ENCODE measurements at regions not wholly inside any gene's neighbourhood (a gene's known extent, or its start where the extent isn't known, plus 50 kb on each side); places are given as distances from the start of the nearest gene placed in this dataset.
"Not testable (repeated sequence)": the region's sequence is repeated elsewhere in the genome, so short reads cannot be mapped to it uniquely, and the experiment has no call there.

DNA sequence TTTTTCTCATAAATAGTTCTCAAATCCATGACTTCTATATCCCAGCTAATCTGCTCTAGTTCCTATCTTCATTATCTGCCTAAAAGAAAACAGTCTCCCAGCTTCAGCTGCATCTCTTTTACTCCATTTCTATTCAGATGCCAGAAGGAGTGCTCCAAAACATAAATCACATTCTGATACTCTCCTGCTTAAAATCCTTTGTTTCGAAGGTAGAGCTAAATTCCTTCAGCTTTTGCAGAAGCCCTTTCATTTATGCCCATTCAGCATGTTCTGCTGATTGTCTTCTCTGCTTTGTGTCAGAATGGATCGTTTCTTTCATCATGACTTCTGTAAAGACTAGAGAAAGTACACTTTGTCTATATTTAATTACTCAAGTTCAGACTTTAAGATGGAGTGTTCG, 440.1 kb upstream of the SMIM31 start:
- DNase-seq (ENCODE audit: low read depth in 2 of 2): no peak

DNA sequence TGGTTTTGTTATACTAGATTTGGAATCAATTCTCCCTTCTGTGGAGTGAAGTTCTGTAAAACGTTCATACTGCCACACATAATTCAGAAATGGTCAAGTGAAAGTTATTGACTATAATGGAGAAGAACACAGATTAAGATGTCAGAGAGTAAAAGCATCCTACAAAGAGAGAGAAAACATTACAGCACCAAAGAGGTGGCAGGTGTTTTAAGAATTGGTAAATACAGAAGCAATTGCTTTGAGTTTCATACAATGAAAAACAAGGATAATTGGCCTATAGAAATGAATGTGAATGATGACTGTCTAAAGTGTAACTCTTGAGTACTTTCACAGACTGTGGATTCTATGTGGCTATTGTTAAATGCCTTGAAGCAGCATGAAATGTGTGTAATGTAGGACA, 435.6 kb upstream of the SMIM31 start:
- DNase-seq (ENCODE audit: low read depth in 2 of 2): no peak

DNA sequence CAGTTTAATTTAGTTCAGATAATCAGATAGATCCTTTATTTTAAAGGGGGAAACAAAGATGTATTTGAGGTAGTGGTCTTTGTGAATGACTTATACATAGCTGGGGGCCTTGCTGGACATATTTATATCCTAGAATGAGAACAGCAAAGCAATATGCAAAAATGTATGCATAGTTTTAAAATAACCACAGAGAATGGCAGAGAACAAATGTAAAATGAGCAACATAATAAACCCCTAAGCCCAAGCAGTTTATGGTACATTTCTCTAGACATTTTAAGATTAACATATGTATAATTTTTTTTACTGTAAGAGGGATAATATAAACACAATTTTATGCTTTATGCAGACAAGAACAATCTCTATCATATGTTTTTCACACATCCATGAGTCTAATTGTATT, 434.2 kb upstream of the SMIM31 start:
- no peak for DNase-seq (ENCODE audit: low read depth in 2 of 2)

DNA sequence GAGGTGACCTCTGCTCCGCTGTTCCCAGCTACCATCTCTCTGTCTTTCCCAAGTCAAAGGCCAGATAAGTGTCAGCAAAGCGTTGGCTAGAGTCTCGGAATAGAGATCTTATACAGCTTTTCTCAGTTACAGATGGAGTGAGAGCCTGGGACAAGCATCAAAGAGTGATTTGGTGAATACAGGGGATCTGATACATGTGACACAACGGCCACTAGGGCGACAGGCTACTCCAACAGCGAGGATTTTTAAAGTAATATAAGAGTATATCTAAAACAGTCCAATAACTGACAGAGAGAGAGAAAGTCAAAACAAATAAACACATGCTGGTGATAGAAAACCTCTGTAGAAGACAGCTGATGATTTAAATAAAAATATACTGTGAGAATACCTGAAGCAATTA, 433.1 kb upstream of the SMIM31 start:
- DNase-seq (ENCODE audit: low read depth in 2 of 2): no peak

DNA sequence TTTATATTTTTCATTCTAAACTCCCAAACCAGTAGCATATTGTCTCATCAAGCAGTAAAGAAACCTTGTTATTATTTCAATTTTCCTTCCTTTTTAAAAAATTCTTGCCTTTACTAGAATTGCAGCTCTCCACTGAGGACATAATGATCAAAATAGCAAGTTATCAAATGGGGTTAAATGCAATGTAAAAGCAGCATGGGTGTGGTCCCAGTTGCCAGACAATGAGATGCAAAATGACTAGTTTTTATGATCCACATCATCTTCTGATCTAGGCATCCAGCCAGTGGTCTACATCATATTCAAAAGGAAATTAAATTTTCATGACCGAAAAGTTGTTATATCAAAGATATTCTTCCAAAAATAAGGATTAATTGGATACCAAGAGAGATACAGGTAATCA, 427.9 kb upstream of the SMIM31 start:
- DNase-seq (ENCODE audit: low read depth in 2 of 2): no peak

DNA sequence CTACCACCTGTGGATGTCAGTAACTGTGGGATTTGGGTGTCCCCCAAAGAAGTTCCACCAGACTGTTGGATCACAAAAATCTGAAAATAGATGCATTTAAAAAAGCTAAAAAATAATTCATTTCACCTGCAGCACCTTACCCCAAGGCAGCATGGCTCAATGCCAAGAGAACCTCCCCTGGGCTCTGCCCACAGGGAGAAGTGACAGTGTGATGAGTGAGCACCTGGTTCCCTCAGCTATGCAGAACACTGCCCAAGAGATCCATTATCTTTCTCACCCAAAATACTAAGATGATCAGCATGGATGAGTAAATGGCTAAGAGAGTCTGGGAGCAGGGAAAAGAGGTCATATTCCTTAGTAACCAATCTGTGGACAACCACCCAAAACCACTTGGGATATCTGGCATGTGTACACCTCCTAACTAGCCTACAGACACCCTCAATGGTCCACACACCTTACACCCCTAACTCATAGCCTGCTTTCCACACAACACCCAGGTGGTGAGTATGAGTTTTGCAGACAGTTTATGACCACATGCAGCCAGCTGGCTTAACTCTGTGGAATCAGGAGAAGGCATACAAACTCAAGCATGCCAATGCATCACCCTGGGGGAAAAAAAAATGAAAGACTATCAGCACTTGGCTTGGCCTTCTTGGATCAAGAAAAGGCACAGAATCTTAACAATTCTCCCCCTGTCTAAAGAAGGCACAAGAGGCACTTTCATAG, 416.5 kb upstream of the SMIM31 start:
- DNase-seq (ENCODE audit: low read depth in 2 of 2): no peak

DNA sequence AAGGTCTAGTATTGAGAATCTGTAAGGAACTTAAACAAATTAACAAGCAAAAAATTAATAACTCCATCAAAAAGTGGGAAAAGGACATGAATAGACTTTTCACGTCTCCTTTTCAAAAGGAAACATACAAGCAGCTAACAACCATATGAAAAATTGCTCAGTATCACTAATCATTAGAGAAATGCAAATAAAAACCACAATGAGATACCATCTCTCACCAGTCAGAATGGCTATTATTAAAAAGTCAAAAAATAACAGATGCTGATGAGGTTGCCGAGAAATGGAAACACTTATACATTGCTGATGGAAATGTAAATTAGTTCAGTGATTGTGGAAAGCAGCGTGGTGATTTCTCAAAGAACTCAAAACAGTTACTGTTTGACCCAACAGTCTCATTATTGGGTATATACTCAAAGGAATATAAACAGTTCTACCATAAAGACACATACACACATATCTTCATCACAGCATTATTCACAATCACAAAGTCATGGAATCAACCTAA, 410.4 kb upstream of the SMIM31 start:
- DNase-seq (ENCODE audit: low read depth in 2 of 2): no peak

DNA sequence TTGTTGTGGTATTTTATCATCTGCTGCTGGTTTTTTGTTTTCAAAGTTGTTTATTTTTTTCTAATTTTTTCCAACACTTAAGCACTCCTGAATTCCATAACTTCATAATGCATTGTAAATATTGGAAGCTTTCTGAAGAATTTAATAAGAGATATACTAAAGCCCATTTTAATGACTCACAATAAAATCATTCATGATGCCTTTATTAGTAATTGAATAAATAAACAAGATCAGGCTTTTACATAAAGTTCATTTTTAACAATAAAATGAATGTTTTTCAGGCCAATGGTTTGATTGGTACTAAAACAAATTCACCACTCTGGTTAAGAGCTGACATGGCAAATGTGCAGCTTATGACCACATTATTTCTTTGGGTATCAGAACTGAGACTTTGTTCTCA, 408.2 kb upstream of the SMIM31 start:
- DNase-seq (ENCODE audit: low read depth in 2 of 2): no peak

DNA sequence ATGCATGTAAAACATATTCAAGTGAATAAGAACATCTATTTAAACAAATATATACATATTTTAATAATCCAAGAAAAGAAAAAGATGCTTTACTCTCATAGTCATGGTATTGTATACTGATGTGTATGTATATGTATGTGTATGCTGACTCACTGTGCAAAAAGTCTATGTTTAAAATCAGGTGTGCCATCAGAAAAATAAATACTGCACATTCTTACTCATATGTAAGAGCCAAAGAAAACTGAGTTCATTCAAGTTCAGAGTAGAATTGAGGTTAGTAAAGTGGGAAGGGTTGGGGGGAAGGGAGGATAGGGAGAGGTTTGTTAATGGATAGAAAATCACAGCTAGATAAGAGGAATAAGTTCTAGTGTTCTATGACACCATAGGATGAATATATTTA, 403.9 kb upstream of the SMIM31 start:
- no peak for DNase-seq (ENCODE audit: low read depth in 2 of 2)

DNA sequence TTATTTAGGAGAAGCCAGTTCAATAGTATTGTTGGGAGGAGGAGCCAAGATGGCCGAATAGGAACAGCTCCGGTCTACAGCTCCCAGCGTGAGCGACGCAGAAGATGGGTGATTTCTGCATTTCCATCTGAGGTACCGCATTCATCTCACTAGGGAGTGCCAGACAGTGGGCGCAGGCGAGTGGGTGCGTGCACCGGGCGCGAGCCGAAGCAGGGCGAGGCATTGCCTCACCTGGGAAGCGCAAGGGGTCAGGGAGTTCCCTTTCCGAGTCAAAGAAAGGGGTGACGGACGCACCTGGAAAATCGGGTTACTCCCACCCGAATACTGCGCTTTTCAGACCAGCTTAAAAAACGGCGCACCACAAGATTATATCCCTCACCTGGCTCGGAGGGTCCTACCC, 403.2 kb upstream of the SMIM31 start:
- DNase-seq (ENCODE audit: low read depth in 2 of 2): not testable (repeated sequence)

DNA sequence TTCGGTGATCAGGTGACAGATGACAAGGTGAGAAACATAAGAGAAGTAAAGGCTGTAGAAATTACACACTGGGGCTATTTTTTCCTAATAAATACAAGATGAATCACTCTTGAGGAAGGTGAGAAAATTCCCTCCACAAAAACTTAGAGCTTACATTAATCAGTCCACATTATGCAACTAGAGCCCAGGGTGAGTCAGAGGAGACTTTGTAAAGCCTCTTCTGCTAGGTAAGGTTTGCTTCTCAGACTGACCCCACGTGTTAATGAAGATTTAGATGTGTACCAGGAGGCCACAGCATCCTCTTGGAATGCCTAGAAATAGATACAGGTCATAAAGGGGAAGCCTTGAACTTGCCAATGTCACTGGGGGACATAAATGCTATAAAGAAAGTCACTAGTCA, 396.0 kb upstream of the SMIM31 start:
- no peak for DNase-seq (ENCODE audit: low read depth in 2 of 2)

DNA sequence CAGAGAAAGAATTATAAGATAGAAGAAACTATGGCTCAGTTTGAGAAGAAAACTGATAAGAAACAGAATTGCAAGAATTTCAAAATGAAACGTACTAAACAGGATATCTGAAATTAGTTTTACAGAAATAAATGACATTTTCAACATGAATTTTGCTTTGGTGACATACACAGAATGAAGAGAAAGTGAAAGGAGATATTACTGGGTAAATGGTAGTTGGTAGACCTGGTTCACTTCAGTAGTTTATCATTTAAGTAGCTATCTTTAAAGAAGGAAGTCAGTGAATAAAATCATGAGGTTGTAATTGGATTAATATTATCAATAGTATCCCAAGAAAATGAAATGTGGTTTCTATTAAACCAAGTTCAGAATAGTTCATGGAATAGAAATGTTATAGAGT, 395.5 kb upstream of the SMIM31 start:
- DNase-seq (ENCODE audit: low read depth in 2 of 2): no peak

- no peak for DNase-seq (ENCODE audit: low read depth in 2 of 2)
Measured at GRCh38 chr4:164359881-164360280, 394.1 kb upstream of the SMIM31 start.

- no peak for DNase-seq (ENCODE audit: low read depth in 2 of 2)
Measured at GRCh38 chr4:164368894-164369293, 385.0 kb upstream of the SMIM31 start.

GRCh38 chr4:164373021-164373420, 380.9 kb upstream of the SMIM31 start:
- no peak for DNase-seq (ENCODE audit: low read depth in 2 of 2)

DNA sequence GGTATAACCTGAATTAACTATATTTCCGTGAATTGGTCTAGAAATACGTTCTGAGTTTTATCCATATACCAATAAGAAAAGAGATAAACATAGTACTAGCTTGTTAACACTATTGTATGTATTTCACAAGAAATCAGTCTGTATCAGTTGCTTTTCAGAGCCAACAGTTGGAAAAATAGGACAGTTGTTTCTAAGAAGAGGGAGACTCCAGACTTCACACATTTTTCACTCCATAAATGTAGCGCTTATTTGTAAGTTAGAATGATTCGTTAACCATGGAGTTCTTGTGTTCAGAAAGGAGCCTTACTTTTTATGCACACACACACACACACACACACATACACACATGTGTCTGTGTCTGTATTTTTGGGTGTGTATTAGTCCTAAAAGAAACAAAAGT, 376.7 kb upstream of the SMIM31 start:
- DNase-seq (ENCODE audit: low read depth in 2 of 2): no peak

DNA sequence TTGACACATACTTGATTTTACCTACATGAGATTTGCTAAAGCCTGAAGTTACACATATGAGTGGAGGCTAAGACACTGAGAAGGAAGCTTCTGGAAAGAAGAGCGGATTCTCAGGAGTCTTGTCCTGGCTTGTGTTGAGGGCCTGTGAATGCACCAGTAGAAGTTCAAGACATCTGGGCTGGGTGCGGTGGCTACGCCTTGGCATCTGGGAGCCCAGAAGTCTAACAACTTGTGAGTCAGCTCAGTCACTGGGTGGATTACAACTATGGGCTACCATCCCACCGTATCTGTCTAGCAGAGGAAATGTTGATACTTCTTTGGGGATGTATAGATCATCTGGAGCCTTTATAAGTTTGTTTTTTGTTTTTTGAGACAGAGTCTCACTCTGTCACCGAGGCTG, 375.6 kb upstream of the SMIM31 start:
- no peak for DNase-seq (ENCODE audit: low read depth in 2 of 2)

DNA sequence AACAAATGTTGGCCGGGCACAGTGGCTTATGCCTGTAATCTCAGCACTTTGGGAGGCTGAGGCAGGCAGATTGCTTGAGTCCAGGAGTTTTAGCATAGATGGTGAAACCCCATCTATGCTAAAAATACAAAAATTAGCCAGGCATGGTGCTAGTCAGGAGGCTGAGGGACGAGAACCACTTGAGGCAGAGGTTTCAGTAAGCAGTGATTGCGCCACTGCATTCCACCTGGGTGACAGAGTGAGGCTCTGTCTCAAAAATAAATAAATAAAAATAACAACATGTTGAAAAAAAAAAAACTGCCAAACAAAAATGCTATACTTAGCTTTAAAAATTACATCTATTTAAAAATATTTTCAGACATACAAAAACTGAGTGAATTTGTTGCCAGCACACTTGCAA, 374.2 kb upstream of the SMIM31 start:
- DNase-seq (ENCODE audit: low read depth in 2 of 2): no peak

GRCh38 chr4:164381859-164382258, 372.1 kb upstream of the SMIM31 start:
- no peak for DNase-seq (ENCODE audit: low read depth in 2 of 2)

DNA sequence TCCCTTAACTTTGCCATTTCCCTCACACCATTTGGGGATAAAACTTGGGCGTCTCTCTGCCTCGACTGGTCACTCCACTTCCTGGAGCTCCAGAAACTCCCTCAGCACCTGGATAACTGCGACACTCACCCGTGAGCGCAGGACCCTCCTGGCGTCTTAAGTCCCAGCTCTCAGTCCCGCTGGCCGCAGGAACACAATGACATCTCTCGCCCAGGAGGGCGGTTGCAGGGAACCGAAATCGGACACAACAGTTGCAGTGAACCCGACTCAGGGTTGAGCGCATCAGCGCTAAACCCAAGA, 370.9 kb upstream of the SMIM31 start:
- no peak for DNase-seq (ENCODE audit: low read depth in 2 of 2)

GRCh38 chr4:164383358-164384220, 370.3 kb upstream of the SMIM31 start:
- DNase-seq (ENCODE audit: low read depth in 2 of 2): no peak

DNA sequence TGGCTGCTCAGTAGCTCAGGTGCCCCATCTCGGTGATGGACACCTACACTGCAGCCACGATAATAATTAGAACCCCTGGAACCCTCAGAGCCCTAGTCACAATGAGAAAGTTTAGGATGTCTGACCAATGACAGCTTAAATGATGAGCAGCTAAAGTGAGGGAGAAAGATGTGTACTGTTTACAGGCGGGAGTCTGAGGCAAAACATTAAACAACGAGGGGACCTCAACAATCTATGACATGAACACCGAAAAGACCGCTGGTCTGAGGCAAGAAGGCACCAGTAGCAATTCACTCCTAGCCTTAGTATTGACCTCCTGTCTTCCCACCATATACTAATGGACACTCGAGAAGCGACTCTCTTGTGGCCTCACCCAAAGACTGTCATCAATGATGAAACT, 369.5 kb upstream of the SMIM31 start:
- DNase-seq (ENCODE audit: low read depth in 2 of 2): no peak

GRCh38 chr4:164396439-164396838, 357.5 kb upstream of the SMIM31 start:
- no peak for DNase-seq (ENCODE audit: low read depth in 2 of 2)
